ENCODE measurements at regions not wholly inside any gene's neighbourhood (a gene's known extent, or its start where the extent isn't known, plus 50 kb on each side); places are given as distances from the start of the nearest gene placed in this dataset.

DNA sequence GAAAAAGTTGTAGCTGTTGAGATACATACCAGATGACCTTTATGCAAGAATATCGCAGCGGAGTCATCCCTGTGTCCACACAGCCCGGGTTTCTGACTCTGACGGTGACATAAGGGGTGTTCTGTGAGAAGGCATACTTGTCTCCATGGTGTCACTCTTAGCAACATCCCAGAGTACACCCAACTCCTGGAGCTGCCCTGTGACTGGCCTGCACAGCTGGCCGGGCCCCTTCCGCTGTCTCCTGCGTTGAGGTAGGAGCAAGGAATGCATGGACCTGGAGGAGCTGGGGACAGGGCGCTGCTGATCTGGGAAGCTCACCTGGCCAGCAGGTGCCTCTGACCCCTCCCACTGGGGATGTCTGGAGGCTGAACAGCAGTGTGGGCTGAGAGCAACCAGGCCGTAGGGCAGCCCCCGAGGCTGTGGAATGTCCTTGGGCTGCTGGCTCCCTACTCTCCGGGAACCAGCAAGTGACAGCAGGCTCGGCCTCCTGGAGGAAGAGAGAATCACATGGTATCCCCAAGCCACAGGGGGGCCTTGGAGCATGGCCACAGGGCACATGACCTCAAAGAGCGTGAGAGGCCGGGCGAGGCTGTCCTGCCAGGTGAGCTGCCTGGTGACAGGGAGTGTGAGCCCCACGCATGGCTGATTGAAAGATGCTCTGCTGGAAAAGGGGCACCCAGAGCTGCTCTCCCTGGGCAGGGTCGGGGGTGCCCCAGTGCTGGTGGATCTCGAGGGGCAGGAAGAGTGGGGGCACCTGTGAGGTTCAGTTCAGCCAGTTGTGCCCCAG, 113.4 kb downstream of the MRPL36 start:
- TF ChIP-seq CTCF (IDR thresholded peaks at IDR 0.05): no peak
- ATAC-seq (peak in 1 of 8 donors; percentile 30), DNase-seq (no peak)
- Histone ChIP-seq H3K9me3 (peaks cover 0 to 23% (median 9%) of the 10 kb centered on the region in 11 donors), H3K27ac (no peak overlapping the region), H3K36me3 (no peaks in the 10 kb centered on the region), H3K27me3 (peaks cover 4 to 37% (median 11%) of the 10 kb centered on the region in 7 donors), H3K4me1 (no peaks in the 10 kb centered on the region), H3K4me3 (no peak overlapping the region)
- intact Hi-C loops (cut with DNase I): no loop called here
- WGBS, 2 donors: 63 to 66% methylated on average over 18 of the region's 18 CpGs

DNA sequence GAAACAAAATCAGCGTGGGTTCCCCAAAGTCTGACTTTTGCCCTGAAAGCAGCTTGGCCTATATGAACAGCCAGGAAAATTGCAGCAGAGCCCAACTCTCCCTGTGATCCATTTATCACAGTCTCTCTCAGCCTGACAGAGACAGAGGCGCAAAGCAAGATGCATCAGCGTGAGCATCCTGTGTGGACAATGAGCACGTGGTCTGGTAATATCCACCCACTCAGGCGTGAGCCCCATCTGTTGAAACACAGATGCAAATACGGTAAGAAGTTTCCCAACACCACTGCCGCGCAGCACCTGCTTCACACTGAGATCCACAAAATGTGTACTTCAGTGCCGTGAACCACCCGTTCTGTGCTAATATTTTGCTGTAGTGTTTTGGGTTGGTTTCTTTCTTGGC, 114.6 kb downstream of the MRPL36 start:
- WGBS, 2 donors: 73% methylated on average over 10 of the region's 10 CpGs
- intact Hi-C loops (cut with DNase I): no loop called here
- Histone ChIP-seq H3K9me3 (peaks cover 0 to 16% (median 9%) of the 10 kb centered on the region in 11 donors), H3K27ac (no peak overlapping the region), H3K36me3 (no peaks in the 10 kb centered on the region), H3K4me3 (no peak overlapping the region), H3K4me1 (no peaks in the 10 kb centered on the region), H3K27me3 (peaks cover 4 to 36% (median 11%) of the 10 kb centered on the region in 7 donors)
- ATAC-seq: no peak
- no peak for TF ChIP-seq CTCF (IDR thresholded peaks at IDR 0.05)
- DNase-seq: no peak

GRCh38 chr5:1681955-1682354, 117.7 kb downstream of the MRPL36 start:
- intact Hi-C loops (cut with DNase I): no loop called here
- Histone ChIP-seq H3K27ac (no peak overlapping the region), H3K9me3 (peaks cover 0 to 30% (median 12%) of the 10 kb centered on the region in 11 donors), H3K4me1 (no peaks in the 10 kb centered on the region), H3K27me3 (peaks cover 4 to 36% (median 15%) of the 10 kb centered on the region in 7 donors), H3K4me3 (no peak overlapping the region), H3K36me3 (no peaks in the 10 kb centered on the region)
- DNase-seq (no peak), ATAC-seq (no peak)
- WGBS, 2 donors: 48 to 49% methylated on average over 7 of the region's 7 CpGs
- TF ChIP-seq CTCF (IDR thresholded peaks at IDR 0.05): no peak

DNA sequence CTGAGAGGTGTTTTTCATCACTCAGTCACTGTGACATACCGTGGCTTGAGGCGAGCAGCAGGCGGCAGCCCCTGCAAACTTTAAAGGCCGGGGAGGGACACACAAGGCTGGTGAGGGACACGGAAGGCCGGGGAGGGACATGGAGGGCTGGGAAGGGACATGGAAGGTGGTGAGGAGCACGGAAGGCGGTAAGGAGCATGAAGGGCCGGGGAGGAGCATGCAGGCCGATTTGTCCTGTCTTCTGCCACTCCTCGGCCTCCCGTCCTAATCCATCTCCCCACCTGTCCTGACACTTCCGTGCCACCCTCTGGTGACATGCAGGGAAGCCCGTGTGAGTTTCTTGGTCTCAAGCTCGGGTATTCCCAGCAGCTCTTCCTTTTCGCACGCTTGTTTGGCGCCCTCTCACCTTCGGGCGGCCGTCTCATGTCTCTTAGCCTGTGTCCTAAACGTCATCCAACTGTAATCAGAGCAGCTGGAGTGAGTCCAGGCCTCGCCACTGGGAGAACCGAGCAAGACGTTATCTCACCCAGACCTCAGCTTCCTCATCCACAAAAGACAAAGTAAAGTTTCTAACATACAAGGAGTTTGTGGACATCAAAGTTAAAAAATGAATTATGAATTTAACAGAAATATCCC, 126.5 kb downstream of the MRPL36 start:
- peak in 1 of 8 donors; percentile 63 for ATAC-seq
- H3K9me3 ChIP-seq: peaks cover 0 to 14% (median 2%) of the 10 kb centered on the region in 11 donors
- H3K4me3 ChIP-seq: no peak overlapping the region
- intact Hi-C loops (cut with DNase I): no loop called here
- H3K36me3 ChIP-seq: no peaks in the 10 kb centered on the region
- H3K27ac ChIP-seq: no peak overlapping the region
- H3K27me3 ChIP-seq: peaks cover under 1 to 67% (median 47%) of the 10 kb centered on the region in 7 donors
- DNase-seq: no peak
- WGBS, 2 donors: 23 to 25% methylated on average over 25 of the region's 25 CpGs
- H3K4me1 ChIP-seq: no peaks in the 10 kb centered on the region
- TF ChIP-seq CTCF (IDR thresholded peaks at IDR 0.05): no peak

Measured in heart right ventricle (tissue), 16 donors.